ENCODE measurements at regions not wholly inside any gene's neighbourhood (a gene's known extent, or its start where the extent isn't known, plus 50 kb on each side); places are given as distances from the start of the nearest gene placed in this dataset.

DNA sequence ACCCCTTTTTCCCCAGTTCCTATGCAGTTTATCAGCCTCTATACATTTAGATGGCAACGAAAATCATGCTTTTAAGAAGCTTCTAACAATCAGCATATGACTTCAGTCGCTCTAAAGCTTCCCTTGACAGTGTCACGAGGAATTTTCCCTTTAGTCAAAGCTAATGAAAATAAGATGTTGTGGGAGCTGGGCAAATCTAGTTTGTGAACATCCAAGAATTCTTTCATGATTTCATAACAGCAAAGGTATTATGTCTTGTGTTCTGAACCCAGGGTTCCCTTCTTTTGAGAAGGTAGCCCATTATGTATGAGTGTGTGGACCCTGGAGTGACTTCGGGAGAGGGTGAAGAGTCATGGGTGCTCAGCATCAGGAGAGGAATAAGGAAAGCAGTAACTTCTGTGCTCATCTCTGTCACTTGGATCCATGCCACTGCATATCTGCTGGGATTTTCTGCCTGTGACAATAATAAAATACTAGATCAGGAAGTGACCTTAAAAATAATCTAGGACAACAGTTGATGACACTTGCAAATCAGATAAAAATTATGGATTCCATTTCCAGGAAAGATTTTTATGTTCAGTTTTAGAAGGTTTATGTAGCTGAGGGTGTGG, 102.4 kb downstream of the PCSK1 start:
- H3K4me3 Mint-ChIP-seq, result no peak overlapping the region
- peak overlapping the region in 4 of 7 donors; percentile 53 to 69 (median 67) for H3K27ac Mint-ChIP-seq
- H3K4me1 Mint-ChIP-seq, result peaks cover 21% of the 10 kb centered on the region
- peaks cover 16% of the 10 kb centered on the region in 2 donors for H3K4me1 ChIP-seq (ENCODE audit: control insufficient read depth in 1 of 2, insufficient read depth in 2 of 2, low read length in 2 of 2)
- H3K9me3 ChIP-seq (replicated peaks in 1 of 2; ENCODE audit: control insufficient read depth in 1 of 2, insufficient read depth in 1 of 2, low read length in 2 of 2), result no peaks in the 10 kb centered on the region
- H3K4me3 ChIP-seq (replicated peaks in 1 of 3; ENCODE audit: low read depth in 2 of 3, low read length in 3 of 3), result no peak overlapping the region
- H2AFZ ChIP-seq (ENCODE audit: insufficient read depth, low read depth, low read length, poor library complexity, severe bottlenecking), result no peak overlapping the region
- H3K36me3 ChIP-seq (replicated peaks in 1 of 2; ENCODE audit: control insufficient read depth in 1 of 2, insufficient read depth in 2 of 2, low read length in 2 of 2), result no peaks in the 10 kb centered on the region
- peaks cover 0 to 6% (median 0%) of the 10 kb centered on the region in 7 donors for H3K9me3 Mint-ChIP-seq
- no peak overlapping the region for H3K4me2 ChIP-seq (replicated peaks; ENCODE audit: extremely low read depth, low read length, poor library complexity, severe bottlenecking)
- no peaks in the 10 kb centered on the region for H3K36me3 Mint-ChIP-seq
- H3K27ac ChIP-seq (ENCODE audit: low read depth in 1 of 2, low read length in 2 of 2), result peak overlapping the region in 1 of 2 donors; percentile 42
- H4K20me1 ChIP-seq (ENCODE audit: insufficient read depth, low read length), result no peaks in the 10 kb centered on the region
- intact Hi-C loops (cut with micrococcal nuclease), result loop anchor here in 1 of 2 donors (10.0 kb wide), 1 partner anchor 366 kb away; the partner anchor contains the start of gene ELL2
- WGBS (ENCODE audit: insufficient coverage), result no CpG with 5 or more reads among the region's 4 CpGs
- H3K9ac ChIP-seq (ENCODE audit: insufficient read depth, low read length, poor library complexity, severe bottlenecking), result no peak overlapping the region
- peaks cover 0 to 3% (median 2%) of the 10 kb centered on the region in 3 donors for H3K27me3 Mint-ChIP-seq (ENCODE audit: low read depth in 3 of 3)
- no peak for TF ChIP-seq CTCF (IDR thresholded peaks at IDR 0.05)
- no peaks in the 10 kb centered on the region for H3K27me3 ChIP-seq (ENCODE audit: control insufficient read depth in 2 of 2, insufficient read depth in 2 of 2, low read length in 2 of 2)
- H3K79me2 ChIP-seq (ENCODE audit: insufficient read depth, low read length), result no peaks in the 10 kb centered on the region
- no peak for DNase-seq

GRCh38 chr5:96329886-96330529, 103.0 kb downstream of the PCSK1 start:
- H3K79me2 ChIP-seq (ENCODE audit: insufficient read depth, low read length), result no peaks in the 10 kb centered on the region
- H3K4me2 ChIP-seq (replicated peaks; ENCODE audit: extremely low read depth, low read length, poor library complexity, severe bottlenecking), result no peak overlapping the region
- intact Hi-C loops (cut with micrococcal nuclease), result loop anchor here in 1 of 2 donors (10.0 kb wide), 1 partner anchor 365 kb away; the partner anchor contains the start of gene ELL2
- no peaks in the 10 kb centered on the region for H3K27me3 ChIP-seq (ENCODE audit: control insufficient read depth in 2 of 2, insufficient read depth in 2 of 2, low read length in 2 of 2)
- DNase-seq, result no peak
- Mint-ChIP-seq H3K27ac (no peak overlapping the region), H3K9me3 (peaks cover 0 to 6% (median 0%) of the 10 kb centered on the region in 7 donors), H3K36me3 (no peaks in the 10 kb centered on the region), H3K4me3 (no peak overlapping the region), H3K4me1 (peaks cover 21% of the 10 kb centered on the region), H3K27me3 (ENCODE audit: low read depth in 3 of 3) (peaks cover 0 to 3% (median 2%) of the 10 kb centered on the region in 3 donors)
- WGBS (ENCODE audit: insufficient coverage), result no CpG with 5 or more reads among the region's 2 CpGs
- no peaks in the 10 kb centered on the region for H3K9me3 ChIP-seq (replicated peaks in 1 of 2; ENCODE audit: control insufficient read depth in 1 of 2, insufficient read depth in 1 of 2, low read length in 2 of 2)
- no peaks in the 10 kb centered on the region for H3K36me3 ChIP-seq (replicated peaks in 1 of 2; ENCODE audit: control insufficient read depth in 1 of 2, insufficient read depth in 2 of 2, low read length in 2 of 2)
- no peaks in the 10 kb centered on the region for H4K20me1 ChIP-seq (ENCODE audit: insufficient read depth, low read length)
- H3K4me3 ChIP-seq (replicated peaks in 1 of 3; ENCODE audit: low read depth in 2 of 3, low read length in 3 of 3), result no peak overlapping the region
- TF ChIP-seq CTCF (IDR thresholded peaks at IDR 0.05), result no peak
- H3K4me1 ChIP-seq (ENCODE audit: control insufficient read depth in 1 of 2, insufficient read depth in 2 of 2, low read length in 2 of 2), result peaks cover 16% of the 10 kb centered on the region in 2 donors
- no peak overlapping the region for H2AFZ ChIP-seq (ENCODE audit: insufficient read depth, low read depth, low read length, poor library complexity, severe bottlenecking)
- H3K9ac ChIP-seq (ENCODE audit: insufficient read depth, low read length, poor library complexity, severe bottlenecking), result no peak overlapping the region
- H3K27ac ChIP-seq (ENCODE audit: low read depth in 1 of 2, low read length in 2 of 2), result no peak overlapping the region
